Breast epithelium (tissue), 4 donors: ENCODE measurements at regions not wholly inside any gene's neighbourhood (a gene's known extent, or its start where the extent isn't known, plus 50 kb on each side); places are given as distances from the start of the nearest gene placed in this dataset.

Source experiments
- DNase-seq, 2 donors: peaks; one replicate each; pipeline ENCODE4 v3.0.0-alpha.2; 2019; ENCODE audit warnings: low spot score in 2 of 2
- H3K27ac ChIP-seq, 2 donors: fragments of 200-600 bp; sonication (generic) in 1 of 2; one replicate each; pipeline ENCODE4 v1.5.1; 2016 to 2019; ENCODE audit warnings: mild to moderate bottlenecking in 1 of 2
- H3K27me3 ChIP-seq, 2 donors: fragments of 200-600 bp; sonication (generic) in 1 of 2; one replicate each; pipeline versions ENCODE4 v1.5.1 to v1.6.0; 2017 to 2019; ENCODE audit warnings: control low read depth in 1 of 2, mild to moderate bottlenecking in 1 of 2
- H3K36me3 ChIP-seq: fragments of 200-600 bp; one replicate; pipeline ENCODE4 v1.5.1; 2019
- H3K4me1 ChIP-seq, 2 donors: fragments of 200-600 bp; sonication (generic); one replicate each; pipeline ENCODE4 v1.5.1; 2016 to 2019; ENCODE audit warnings: control low read depth in 1 of 2
- H3K4me3 ChIP-seq, 3 donors: fragments of 200-600 bp; sonication (generic); 1 replicate in 2 of 3; 2 replicates in 1 of 3; pipeline ENCODE4 v1.5.1; 2016 to 2019; ENCODE audit warnings: mild to moderate bottlenecking in 3 of 3, moderate library complexity in 2 of 3
- H3K9me3 ChIP-seq, 2 donors: fragments of 200-600 bp; sonication (generic) in 1 of 2; one replicate each; pipeline ENCODE4 v1.5.1; 2016 to 2019; ENCODE audit warnings: control low read depth in 1 of 2
- CTCF ChIP-seq, 3 donors: fragments of 450-650 bp; IDR thresholded peaks; one replicate each; pipeline ENCODE4 v1.5.1; 2016 to 2017; ENCODE audit warnings: antibody characterized with exemption in 3 of 3, mild to moderate bottlenecking in 3 of 3, moderate library complexity in 3 of 3
- POLR2A ChIP-seq: fragments of 450-650 bp; IDR thresholded peaks from one replicate; pipeline ENCODE4 v1.6.1; 2016; ENCODE audit warnings: antibody characterized with exemption, mild to moderate bottlenecking, moderate library complexity
- POLR2AphosphoS5 ChIP-seq, 3 donors: sonication (generic); formaldehyde crosslinking; IDR thresholded peaks; one replicate each; pipeline ENCODE4 v1.6.1; 2017; ENCODE audit warnings: antibody characterized with exemption in 3 of 3
- intact Hi-C: fragments of 100-400 bp; cut with DNase I; formaldehyde crosslinking; loops from one replicate; pipeline ENCODE4 v1.15.1; 2023; ENCODE audit warnings: low total_unique reads

GRCh38 chr4:179123084-179123483 is 1680.8 kb upstream of the AGA start:
- Histone ChIP-seq H3K36me3 (no peaks in the 10 kb centered on the region), H3K9me3 (no peaks in the 10 kb centered on the region), H3K27me3 (no peaks in the 10 kb centered on the region), H3K4me1 (no peaks in the 10 kb centered on the region), H3K27ac (no peak overlapping the region), H3K4me3 (no peak overlapping the region)
- DNase-seq, result no peak
- TF ChIP-seq CTCF (IDR thresholded peaks at IDR 0.05), result no peak
- TF ChIP-seq POLR2A, result no peak
- no peak for TF ChIP-seq POLR2AphosphoS5 (IDR thresholded peaks at IDR 0.05)
- intact Hi-C loops, result no loop called here

GRCh38 chr4:179124419-179124818 is 1682.2 kb upstream of the AGA start:
- Histone ChIP-seq H3K36me3 (no peaks in the 10 kb centered on the region), H3K4me1 (no peaks in the 10 kb centered on the region), H3K9me3 (no peaks in the 10 kb centered on the region), H3K27me3 (no peaks in the 10 kb centered on the region), H3K4me3 (no peak overlapping the region), H3K27ac (no peak overlapping the region)
- TF ChIP-seq CTCF (IDR thresholded peaks at IDR 0.05) (no peak), POLR2AphosphoS5 (IDR thresholded peaks at IDR 0.05) (no peak), POLR2A (no peak)
- DNase-seq, result no peak
- intact Hi-C loops, result no loop called here

GRCh38 chr4:179124957-179125356 is 1682.7 kb upstream of the AGA start:
- no peaks in the 10 kb centered on the region for H3K36me3 ChIP-seq
- H3K27me3 ChIP-seq, result no peaks in the 10 kb centered on the region
- TF ChIP-seq CTCF (IDR thresholded peaks at IDR 0.05) (no peak), POLR2A (no peak), POLR2AphosphoS5 (IDR thresholded peaks at IDR 0.05) (no peak)

GRCh38 chr4:179125870-179126269 is 1683.6 kb upstream of the AGA start:
- no peaks in the 10 kb centered on the region for H3K36me3 ChIP-seq
- no peak overlapping the region for H3K27ac ChIP-seq
- H3K4me1 ChIP-seq, result no peaks in the 10 kb centered on the region
- no peaks in the 10 kb centered on the region for H3K27me3 ChIP-seq
- no peak for DNase-seq
- TF ChIP-seq POLR2A (no peak), POLR2AphosphoS5 (IDR thresholded peaks at IDR 0.05) (no peak), CTCF (IDR thresholded peaks at IDR 0.05) (no peak)
- H3K4me3 ChIP-seq, result no peak overlapping the region
- intact Hi-C loops, result no loop called here
- H3K9me3 ChIP-seq, result no peaks in the 10 kb centered on the region

More at GRCh38 chr4:179124957-179125356, 1682.7 kb upstream of the AGA start:
- Histone ChIP-seq H3K27ac (no peak overlapping the region), H3K4me3 (no peak overlapping the region), H3K4me1 (no peaks in the 10 kb centered on the region), H3K9me3 (no peaks in the 10 kb centered on the region)
- DNase-seq, result no peak
- intact Hi-C loops, result no loop called here

- DNase-seq, result no peak
- Histone ChIP-seq H3K9me3 (no peaks in the 10 kb centered on the region), H3K27me3 (no peaks in the 10 kb centered on the region), H3K4me3 (no peak overlapping the region), H3K27ac (no peak overlapping the region), H3K36me3 (no peaks in the 10 kb centered on the region), H3K4me1 (no peaks in the 10 kb centered on the region)
- intact Hi-C loops, result no loop called here
- TF ChIP-seq CTCF (IDR thresholded peaks at IDR 0.05) (no peak), POLR2A (no peak), POLR2AphosphoS5 (IDR thresholded peaks at IDR 0.05) (no peak)
These were observed 1686.1 kb upstream of the AGA start for GRCh38 chr4:179128299-179128698.
